CD4-positive, alpha-beta T cell treated with Interleukin-17A for 1 hour (primary cell): ENCODE measurements at regions not wholly inside any gene's neighbourhood (a gene's known extent, or its start where the extent isn't known, plus 50 kb on each side); places are given as distances from the start of the nearest gene placed in this dataset.
"Not testable (repeated sequence)": the region's sequence is repeated elsewhere in the genome, so short reads cannot be mapped to it uniquely, and the experiment has no call there.

Experiments
- DNase-seq: peaks from one replicate; pipeline ENCODE4 v3.0.0-alpha.2; 2020

DNA sequence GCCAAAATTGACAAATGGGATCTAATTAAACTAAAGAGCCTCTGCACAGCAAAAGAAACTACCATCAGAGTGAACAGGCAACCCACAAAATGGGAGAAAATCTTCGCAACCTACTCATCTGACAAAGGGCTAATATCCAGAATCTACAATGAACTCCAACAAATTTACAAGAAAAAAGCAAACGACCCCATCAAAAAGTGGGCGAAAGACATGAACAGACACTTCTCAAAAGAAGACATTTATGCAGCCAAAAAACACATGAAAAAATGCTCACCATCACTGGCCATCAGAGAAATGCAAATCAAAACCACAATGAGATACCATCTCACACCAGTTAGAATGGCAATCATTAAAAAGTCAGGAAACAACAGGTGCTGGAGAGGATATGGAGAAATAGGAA, 261.4 kb upstream of the HNRNPA3 start:
- not testable (repeated sequence) for DNase-seq

GRCh38 chr2:176956791-176957190, 255.8 kb upstream of the HNRNPA3 start:
- DNase-seq = no peak

- no peak for DNase-seq
Observed at GRCh38 chr2:176959614-176960013, 253.0 kb upstream of the HNRNPA3 start.

DNA sequence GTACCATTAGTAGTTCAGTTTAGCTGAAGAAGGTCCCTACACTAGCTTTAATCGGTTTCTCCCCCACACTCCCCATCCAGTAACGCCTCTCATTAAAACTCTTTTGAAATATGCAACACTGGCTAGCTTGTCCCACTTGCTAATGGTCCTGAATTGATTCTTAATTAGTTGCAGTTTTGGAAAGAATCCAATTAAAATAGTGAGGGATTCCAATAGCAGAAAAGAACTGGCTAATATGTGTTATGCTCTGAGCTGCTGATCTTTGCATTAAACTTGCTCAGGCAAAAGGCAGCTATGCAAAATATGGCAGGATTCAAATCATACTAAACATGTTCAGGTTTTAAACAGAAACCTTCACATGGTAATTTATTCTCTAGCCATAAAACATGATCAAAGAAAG, 252.5 kb upstream of the HNRNPA3 start:
- DNase-seq = no peak

GRCh38 chr2:176960736-176961520, 251.7 kb upstream of the HNRNPA3 start:
- no peak for DNase-seq

GRCh38 chr2:176961775-176962619, 250.6 kb upstream of the HNRNPA3 start:
- no peak for DNase-seq

DNA sequence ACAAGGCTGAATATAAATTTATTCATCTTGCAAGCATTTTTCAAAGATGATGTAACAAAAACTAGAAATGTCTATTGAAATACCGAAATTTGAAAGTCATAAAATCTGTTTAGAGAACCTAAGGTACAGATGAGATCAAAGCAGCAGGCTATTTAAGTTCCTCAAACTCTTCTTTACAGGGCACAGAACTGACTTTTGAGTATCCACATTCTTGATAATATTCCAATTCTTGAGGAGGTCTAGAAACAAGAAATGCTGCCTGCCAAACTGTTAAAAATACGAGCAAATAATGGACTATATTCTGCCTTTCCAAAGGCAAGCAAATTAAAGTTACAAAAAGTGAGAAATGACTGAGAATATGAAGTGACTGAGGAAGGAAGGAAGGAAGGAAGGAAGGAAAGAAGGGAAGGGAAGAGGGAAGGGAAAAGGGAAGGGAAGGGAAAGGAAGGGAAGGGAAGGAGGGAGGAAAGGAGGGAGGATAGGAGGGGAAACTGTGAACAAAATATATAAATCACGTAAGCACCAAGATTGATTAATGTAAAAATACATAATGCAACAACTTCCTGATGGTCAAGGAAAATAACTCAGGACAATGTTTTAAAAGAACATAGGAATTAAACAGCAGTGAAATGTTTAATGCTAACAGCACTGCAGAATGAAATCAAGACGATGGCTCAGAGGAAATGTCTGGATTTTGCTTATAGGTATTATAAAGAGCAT, 248.9 kb upstream of the HNRNPA3 start:
- DNase-seq = no peak

DNA sequence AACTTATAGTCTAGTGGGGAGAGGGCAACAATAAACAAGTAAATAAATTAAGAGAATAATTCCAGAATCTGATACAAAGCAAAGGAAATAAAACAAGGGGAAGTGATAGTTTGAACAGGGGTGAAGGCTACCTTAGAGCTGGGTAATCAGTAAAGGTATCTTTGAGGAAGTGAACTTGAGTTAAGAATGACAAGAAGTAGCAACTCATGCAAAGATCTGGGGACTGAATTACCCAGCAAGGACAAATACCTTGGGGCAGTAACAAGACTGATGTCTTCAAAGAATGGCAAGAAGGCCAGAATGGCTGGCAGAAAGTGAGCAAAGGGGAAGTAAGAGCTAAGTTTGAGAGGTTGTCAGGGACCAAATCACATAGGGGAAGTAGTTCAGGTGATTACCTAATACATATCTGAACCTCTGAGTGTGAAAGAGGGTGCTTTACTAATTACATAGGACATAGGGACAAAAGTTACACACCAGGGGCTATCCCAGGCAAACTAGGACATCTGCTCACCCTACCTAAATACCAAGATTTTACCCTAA, 244.6 kb upstream of the HNRNPA3 start:
- no peak for DNase-seq

GRCh38 chr2:176969642-176970359, 242.8 kb upstream of the HNRNPA3 start:
- DNase-seq = no peak

DNA sequence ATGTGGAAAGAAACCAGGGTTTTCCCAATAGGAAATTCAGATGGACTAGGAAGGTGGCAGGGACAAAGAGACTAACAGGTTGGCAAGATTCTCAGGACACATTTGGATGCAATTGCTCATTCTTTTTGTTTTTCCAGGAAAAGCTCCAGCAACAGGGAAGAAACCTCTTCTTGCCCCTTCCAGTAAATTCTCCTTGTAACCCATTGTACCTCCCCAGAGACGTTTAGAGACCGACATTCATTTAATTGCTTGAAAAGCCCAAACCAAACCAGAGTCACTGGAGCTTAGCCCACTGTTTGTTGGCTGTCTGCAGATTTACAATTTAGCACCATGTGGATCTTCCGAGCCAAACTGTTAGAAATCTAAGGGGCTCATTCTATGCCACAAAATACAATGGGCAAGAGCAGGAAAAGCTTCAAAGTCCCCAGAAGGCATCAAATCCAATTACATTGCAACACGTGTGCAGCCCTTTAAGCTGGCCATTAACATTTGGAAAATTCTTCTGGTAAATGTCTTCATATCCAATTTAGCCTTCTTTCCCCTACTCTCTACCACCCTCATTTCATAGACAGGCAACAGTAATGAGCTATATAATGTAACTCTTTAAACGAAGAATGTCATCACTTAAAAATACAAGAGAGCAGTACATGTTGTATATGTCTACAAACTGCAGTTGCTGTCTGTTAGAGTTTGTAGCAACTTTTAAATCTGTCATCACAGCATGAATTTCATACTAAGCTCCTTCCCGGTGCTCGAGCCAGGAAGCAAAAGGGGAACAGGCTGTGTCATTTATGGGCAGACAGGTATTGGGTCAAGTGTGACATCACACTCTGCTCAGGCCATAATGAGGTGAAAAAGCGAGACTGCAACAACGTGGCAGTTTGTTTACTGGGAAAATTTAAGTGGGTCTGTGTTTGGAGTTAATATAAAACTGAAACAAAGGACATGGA, 235.6 kb upstream of the HNRNPA3 start:
- DNase-seq = no peak

DNA sequence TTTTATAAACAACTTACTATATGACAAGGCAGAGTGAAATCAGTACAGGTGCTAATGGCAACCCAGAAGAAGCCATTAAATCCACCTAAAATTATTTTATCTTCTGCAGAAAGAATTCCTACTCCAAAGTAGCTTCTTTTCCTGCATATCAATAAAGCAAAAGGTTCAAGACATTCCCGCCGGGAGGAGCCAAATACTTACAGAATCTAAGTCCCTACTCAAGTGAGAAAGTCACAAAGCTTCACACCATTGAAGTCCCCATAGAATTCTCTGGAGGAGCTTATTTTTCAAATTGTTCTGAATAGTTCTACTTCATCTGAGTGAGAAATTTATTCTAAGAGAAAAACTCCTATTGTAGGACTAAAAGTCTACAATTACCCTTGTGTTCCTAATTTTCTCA, 233.7 kb upstream of the HNRNPA3 start:
- DNase-seq = no peak

- DNase-seq = no peak
Observed at GRCh38 chr2:176979981-176980710, 232.4 kb upstream of the HNRNPA3 start.

- no peak for DNase-seq
Observed at GRCh38 chr2:176984987-176985386, 227.6 kb upstream of the HNRNPA3 start.

GRCh38 chr2:176985871-176986270, 226.7 kb upstream of the HNRNPA3 start:
- DNase-seq = no peak

- no peak for DNase-seq
Observed at GRCh38 chr2:176986487-176986886, 226.1 kb upstream of the HNRNPA3 start.

GRCh38 chr2:176991411-176991810, 221.2 kb upstream of the HNRNPA3 start:
- no peak for DNase-seq

DNA sequence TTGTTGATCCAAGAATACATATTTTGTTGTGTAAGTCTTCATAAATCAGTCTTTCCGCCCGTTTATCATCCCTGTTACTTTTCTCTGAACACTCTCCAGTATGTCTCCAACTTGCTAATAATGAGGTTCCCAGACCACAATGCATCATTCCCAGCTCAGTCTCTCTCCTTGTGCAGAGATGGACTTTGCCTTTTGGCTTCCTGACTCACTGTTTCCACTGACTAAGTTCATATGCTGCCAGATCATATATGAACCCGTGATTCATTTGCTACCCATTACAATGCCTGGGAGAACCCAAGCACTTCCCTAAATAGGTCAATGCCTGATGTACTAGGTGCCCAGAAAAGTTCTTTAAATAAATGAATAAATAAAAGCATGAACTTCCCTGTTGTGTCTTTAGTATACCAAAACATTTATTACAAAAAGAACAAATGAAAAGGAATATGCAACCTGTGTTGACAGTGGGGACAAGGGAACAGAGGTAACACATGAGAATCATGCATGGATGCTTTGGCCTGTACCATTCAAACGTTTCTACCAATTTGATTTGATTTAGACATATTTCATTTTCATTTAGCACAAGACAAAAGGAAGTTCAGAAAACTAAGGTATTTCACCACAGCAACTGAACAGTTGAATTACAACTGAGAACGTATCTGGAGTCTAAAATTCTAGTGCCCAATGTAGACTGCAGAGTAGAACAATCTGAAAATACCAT, 215.4 kb upstream of the HNRNPA3 start:
- DNase-seq = peak; percentile 23

DNA sequence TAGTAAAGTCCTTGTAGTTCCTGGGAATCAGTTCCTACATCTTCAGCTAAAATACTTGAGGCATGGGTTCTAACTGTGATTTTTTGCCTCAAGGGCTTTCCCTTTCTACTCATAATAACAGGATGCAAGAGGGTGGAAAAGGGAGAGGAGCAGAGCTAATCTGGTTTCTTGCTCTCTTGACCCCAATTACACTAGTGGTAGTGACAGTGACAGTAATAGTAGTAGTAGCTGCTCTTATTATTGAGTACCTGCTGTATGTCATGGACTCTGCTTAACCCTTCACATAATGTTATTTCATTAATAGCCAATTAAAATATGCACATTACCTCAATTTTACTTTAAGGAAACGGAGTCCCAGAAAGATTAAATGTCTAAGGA, 214.8 kb upstream of the HNRNPA3 start:
- DNase-seq = no peak

GRCh38 chr2:176999301-176999700, 213.3 kb upstream of the HNRNPA3 start:
- peak; percentile 2 for DNase-seq
